Stimulated activated CD8-positive, alpha-beta memory T cell treated with anti-CD3 and anti-CD28 coated beads, Interleukin-7, amount 100 ng/mL, for 24 hours (primary cell): ENCODE measurements at regions not wholly inside any gene's neighbourhood (a gene's known extent, or its start where the extent isn't known, plus 50 kb on each side); places are given as distances from the start of the nearest gene placed in this dataset.
"Not testable (repeated sequence)": the region's sequence is repeated elsewhere in the genome, so short reads cannot be mapped to it uniquely, and the experiment has no call there.

Source experiments
- DNase-seq: peaks from one replicate; pipeline ENCODE4 v3.0.0-alpha.2; 2020; ENCODE audit warnings: low read depth

- DNase-seq = not testable (repeated sequence)
These were observed 54.8 kb upstream of the FAM90A1 start for GRCh38 chr12:8282181-8282580.

DNA sequence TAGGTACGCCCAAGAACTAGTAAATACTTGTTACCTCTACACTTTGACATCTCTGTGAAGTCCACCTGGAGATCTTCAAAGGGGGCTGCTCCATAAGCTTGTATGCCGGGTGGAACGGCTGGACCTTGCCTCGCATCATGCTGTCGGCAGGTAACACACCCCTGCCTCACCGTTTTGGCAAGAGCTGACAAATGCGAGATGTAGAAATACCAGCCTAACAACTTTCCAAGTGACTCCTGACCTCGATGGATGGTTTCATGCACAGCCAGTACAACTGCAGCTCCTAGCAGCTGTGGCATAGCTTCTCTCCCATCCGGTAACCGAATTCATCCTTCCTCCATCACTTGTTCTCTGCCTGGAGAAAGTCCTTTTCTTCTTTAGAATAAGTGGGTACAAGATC, 58.3 kb upstream of the FAM90A1 start:
- not testable (repeated sequence) for DNase-seq

- not testable (repeated sequence) for DNase-seq
These were observed 64.3 kb upstream of the FAM90A1 start for GRCh38 chr12:8291764-8292163.

DNA sequence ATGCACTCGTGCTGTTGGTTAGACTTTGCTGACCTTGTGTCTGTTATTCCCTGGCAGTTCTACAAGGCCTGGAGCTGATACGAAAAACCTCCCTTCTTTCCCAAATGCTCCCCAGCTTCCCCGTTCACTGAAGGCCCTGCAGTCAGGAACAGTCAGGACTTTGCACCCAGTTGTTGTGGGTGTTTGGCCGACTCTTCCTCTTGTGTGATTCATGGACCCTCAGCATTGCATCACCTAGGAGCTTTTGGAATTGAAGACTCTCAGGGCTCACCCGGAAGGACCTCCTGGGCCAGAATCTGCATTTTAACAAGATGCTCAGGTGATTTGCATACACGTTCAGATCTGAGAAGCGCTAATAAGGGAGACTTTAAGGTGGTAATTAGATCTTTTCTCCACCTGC, 67.2 kb upstream of the FAM90A1 start:
- DNase-seq = not testable (repeated sequence)

- DNase-seq = not testable (repeated sequence)
These were observed 81.2 kb upstream of the FAM90A1 start for GRCh38 chr12:8308611-8309010.

- DNase-seq = not testable (repeated sequence)
These were observed 88.6 kb upstream of the FAM90A1 start for GRCh38 chr12:8315997-8316396.

DNA sequence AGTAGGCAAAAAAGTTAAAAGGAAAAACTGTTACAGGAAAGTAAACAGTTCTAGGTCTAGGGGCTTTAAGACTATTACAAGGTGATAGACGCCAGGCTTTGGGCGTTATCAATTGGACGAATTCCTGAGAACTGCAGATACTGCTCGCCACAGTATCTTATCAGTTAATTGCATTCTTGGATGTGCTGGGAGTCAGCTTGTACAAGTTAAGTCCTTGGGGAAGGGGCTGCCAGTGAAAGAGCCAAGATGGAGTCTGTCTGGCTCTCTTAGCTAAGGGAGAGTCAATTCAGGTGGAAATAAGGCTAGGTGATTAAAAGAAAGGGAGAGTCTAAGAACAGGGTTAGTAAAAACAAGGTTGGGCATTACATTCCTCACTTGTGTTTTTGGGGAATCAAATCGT, 90.3 kb upstream of the FAM90A1 start:
- DNase-seq = not testable (repeated sequence)

DNA sequence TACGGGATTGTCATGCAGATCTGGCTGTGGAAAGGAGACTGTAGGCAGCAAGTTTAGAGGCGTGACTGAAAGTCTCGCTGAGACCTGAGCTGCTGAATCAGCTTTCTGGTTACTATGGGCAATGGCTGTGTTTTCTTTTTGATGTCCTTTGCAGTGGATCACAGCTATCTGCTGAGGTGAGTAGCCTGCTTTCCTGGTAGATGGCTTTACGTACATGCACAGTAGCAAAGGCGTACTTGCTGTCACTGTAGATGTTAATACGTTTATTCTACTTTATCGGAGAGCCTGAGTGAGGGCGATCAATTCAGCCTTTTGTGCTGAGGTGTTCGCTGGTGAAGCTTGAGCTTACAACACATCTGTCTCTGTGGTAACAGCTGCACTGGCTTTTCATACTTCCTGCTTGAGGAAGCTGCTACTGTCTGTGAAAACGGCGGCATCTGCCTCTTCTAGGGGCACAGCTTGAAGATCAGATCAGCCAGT, 92.9 kb upstream of the FAM90A1 start:
- peak; percentile 6 for DNase-seq

- DNase-seq = not testable (repeated sequence)
These were observed 93.5 kb upstream of the FAM90A1 start for GRCh38 chr12:8320791-8321370.

- DNase-seq = not testable (repeated sequence)
These were observed 97.9 kb upstream of the FAM90A1 start for GRCh38 chr12:8325145-8325839.

- DNase-seq = not testable (repeated sequence)
These were observed 101.4 kb upstream of the FAM90A1 start for GRCh38 chr12:8328835-8329234.

- DNase-seq = not testable (repeated sequence)
These were observed 105.0 kb upstream of the FAM90A1 start for GRCh38 chr12:8332373-8332772.

GRCh38 chr12:8351073-8351472, 104.7 kb upstream of the CLEC6A start:
- DNase-seq = not testable (repeated sequence)

GRCh38 chr12:8354741-8355140, 101.0 kb upstream of the CLEC6A start:
- DNase-seq = not testable (repeated sequence)

DNA sequence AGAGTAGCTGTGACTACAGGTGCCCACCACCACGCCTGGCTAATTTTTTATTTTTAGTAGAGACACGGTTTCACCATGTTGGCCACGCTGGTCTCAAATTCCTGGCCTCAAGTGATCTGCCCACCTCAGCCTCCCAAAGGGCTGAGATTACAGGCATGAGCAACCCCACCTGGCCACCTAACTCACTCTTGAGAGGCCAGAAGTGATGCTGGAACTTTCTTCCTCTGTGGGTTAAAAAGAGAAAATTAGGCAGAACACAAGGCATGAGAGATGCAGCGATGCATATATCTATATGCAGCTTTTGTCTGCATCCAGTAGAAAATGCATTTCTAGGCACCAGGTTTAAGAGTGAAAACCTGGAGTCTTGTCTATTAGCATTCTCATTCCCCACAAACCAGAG, 100.2 kb upstream of the CLEC6A start:
- DNase-seq = not testable (repeated sequence)

- DNase-seq = not testable (repeated sequence)
These were observed 82.0 kb upstream of the CLEC6A start for GRCh38 chr12:8373744-8374143.

DNA sequence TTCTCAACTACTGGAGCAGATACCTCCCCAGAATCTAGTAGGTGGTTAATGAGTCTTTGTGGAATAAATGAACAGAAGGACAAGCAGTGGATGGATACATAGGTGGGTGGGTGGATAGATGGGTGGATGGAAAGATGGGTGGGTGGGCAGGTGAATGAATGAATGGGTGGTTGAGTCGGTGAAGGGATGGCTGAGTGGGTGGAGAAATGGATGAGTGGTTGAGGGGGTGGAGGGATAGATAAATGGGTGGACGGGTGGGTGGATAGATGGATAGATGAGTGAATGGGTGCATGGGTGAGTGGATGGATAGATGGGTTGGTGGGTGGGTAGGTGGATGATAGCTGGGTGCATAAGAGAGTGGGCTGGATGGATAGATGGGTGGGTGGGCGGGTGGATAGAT, 80.6 kb upstream of the CLEC6A start:
- DNase-seq = not testable (repeated sequence)

GRCh38 chr12:8377756-8378155, 78.0 kb upstream of the CLEC6A start:
- DNase-seq = not testable (repeated sequence)

GRCh38 chr12:8382556-8382955, 73.2 kb upstream of the CLEC6A start:
- not testable (repeated sequence) for DNase-seq

- not testable (repeated sequence) for DNase-seq
These were observed 71.1 kb upstream of the CLEC6A start for GRCh38 chr12:8384686-8385085.

DNA sequence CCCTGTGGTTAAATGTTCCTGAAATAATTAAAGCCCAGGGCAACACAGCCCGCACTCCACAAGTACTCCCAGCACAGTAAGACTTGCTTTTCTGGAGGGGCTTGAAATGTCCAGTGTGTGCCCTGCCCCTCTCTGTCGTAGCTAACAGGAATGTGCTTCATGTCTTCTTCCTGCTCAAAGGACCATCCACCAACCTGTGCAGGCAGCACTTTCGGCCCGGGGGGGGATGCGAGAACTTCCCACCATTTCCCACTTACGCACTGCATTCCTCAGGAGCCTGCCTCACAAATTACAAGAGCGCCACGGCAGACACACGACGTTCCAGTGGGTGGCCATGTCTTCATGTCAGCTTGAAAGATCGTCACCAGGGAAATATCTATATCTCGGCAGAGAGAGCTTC, 70.3 kb upstream of the CLEC6A start:
- not testable (repeated sequence) for DNase-seq

GRCh38 chr12:8386661-8387060, 69.1 kb upstream of the CLEC6A start:
- DNase-seq = not testable (repeated sequence)

GRCh38 chr12:8389296-8389695, 66.5 kb upstream of the CLEC6A start:
- DNase-seq = not testable (repeated sequence)
